Keratinocyte (primary cell): ENCODE measurements at regions not wholly inside any gene's neighbourhood (a gene's known extent, or its start where the extent isn't known, plus 50 kb on each side); places are given as distances from the start of the nearest gene placed in this dataset.

Source experiments
- DNase-seq: peaks from one replicate; pipeline ENCODE4 v3.0.0-alpha.2; 2011; ENCODE audit warnings: low read depth, missing footprints, low spot score
- FAIRE-seq: peaks from 2 replicates; lab custom pipeline; 2011; peaks lifted over from hg19 to GRCh38; lab: Jason Lieb, UNC
- H2AFZ ChIP-seq: 2 replicates; pipeline ENCODE4 v1.6.0; 2012; ENCODE audit warnings: low read length, control low read depth, inconsistent platforms; ENCODE audit not compliant: control insufficient read depth
- H3K27ac ChIP-seq: 2 replicates; pipeline ENCODE4 v1.5.1; 2011; ENCODE audit warnings: low read length; ENCODE audit not compliant: control insufficient read depth, insufficient read depth
- H3K27me3 ChIP-seq: 3 replicates; pipeline ENCODE4 v1.6.0; 2011; ENCODE audit warnings: low read length; ENCODE audit not compliant: control insufficient read depth, insufficient read depth; ENCODE audit errors: extremely low read depth
- H3K36me3 ChIP-seq, 2 experiments: 2 replicates in 1 of 2; 3 replicates in 1 of 2; pipeline ENCODE4 v1.5.1; 2011; ENCODE audit warnings: low read length in 2 of 2, mild to moderate bottlenecking in 1 of 2; ENCODE audit not compliant: control insufficient read depth in 2 of 2, insufficient read depth in 2 of 2; ENCODE audit errors: extremely low read depth in 1 of 2
- H3K4me1 ChIP-seq: 3 replicates; pipeline ENCODE4 v1.5.1; 2011; ENCODE audit warnings: low read length; ENCODE audit not compliant: control insufficient read depth, insufficient read depth; ENCODE audit errors: extremely low read depth
- H3K4me2 ChIP-seq: 3 replicates; pipeline ENCODE4 v1.6.0; 2011; ENCODE audit warnings: low read depth, low read length; ENCODE audit not compliant: control insufficient read depth, insufficient read depth; ENCODE audit errors: extremely low read depth
- H3K4me3 ChIP-seq, 3 experiments: fragments of 200-600 bp in 1 of 3; sonication (generic) in 1 of 3; 2 replicates in 2 of 3; 3 replicates in 1 of 3; pipeline ENCODE4 v1.5.1; 2011 to 2016; ENCODE audit warnings: low read length in 3 of 3, mild to moderate bottlenecking in 3 of 3, control low read depth in 2 of 3, inconsistent platforms in 1 of 3, low read depth in 1 of 3, mixed read lengths in 1 of 3, mixed run types in 1 of 3, moderate library complexity in 1 of 3; ENCODE audit not compliant: control insufficient read depth in 2 of 3, insufficient read depth in 2 of 3; ENCODE audit errors: extremely low read depth in 1 of 3
- H3K79me2 ChIP-seq: 2 replicates; pipeline ENCODE4 v1.6.0; 2012; ENCODE audit warnings: low read length; ENCODE audit not compliant: control insufficient read depth, insufficient read depth
- H3K9ac ChIP-seq: 3 replicates; pipeline ENCODE4 v1.6.0; 2011; ENCODE audit warnings: low read length; ENCODE audit not compliant: control insufficient read depth, insufficient read depth; ENCODE audit errors: extremely low read depth
- H3K9me1 ChIP-seq: 3 replicates; pipeline ENCODE4 v1.6.0; 2011; ENCODE audit warnings: low read length; ENCODE audit not compliant: control insufficient read depth, insufficient read depth; ENCODE audit errors: extremely low read depth
- H3K9me3 ChIP-seq: 2 replicates; pipeline ENCODE4 v1.5.1; 2012; ENCODE audit warnings: low read depth, low read length; ENCODE audit not compliant: control insufficient read depth
- H4K20me1 ChIP-seq: 3 replicates; pipeline ENCODE4 v1.6.0; 2011; ENCODE audit warnings: low read length; ENCODE audit not compliant: control insufficient read depth, insufficient read depth; ENCODE audit errors: extremely low read depth
- EZH2 ChIP-seq: IDR thresholded peaks from one replicate; pipeline ENCODE4 v1.6.1; 2012; ENCODE audit warnings: inconsistent platforms, mild to moderate bottlenecking, low read length, moderate library complexity
- dilution Hi-C: fragments of 300-500 bp; cut with MboI; formaldehyde crosslinking; loops from one replicate; pipeline ENCODE4 v1.7.0; 2020; ENCODE audit warnings: low sequenced_read_pairs; ENCODE audit not compliant: extremely low pct_ligation_motif_present
- TF ChIP-seq, protein P1 (sequence below), 3 experiments: IDR thresholded peaks in 1 of 3; conservative IDR thresholded peaks in 1 of 3; optimal IDR thresholded peaks in 1 of 3; 2 replicates in 2 of 3; 3 replicates in 1 of 3; pipeline versions ENCODE3 to v1.5.1; 2011; ENCODE audit warnings: low read length in 3 of 3, mild to moderate bottlenecking in 3 of 3, moderate library complexity in 2 of 3, control low read depth in 1 of 3, inconsistent platforms in 1 of 3; ENCODE audit not compliant: insufficient read depth in 2 of 3; ENCODE audit errors: extremely low read depth in 1 of 3

GRCh38 chr6:6746333-6746969, 157.9 kb downstream of the LY86 start:
- DNase-seq (no peak), FAIRE-seq (no peak)
- peaks cover 12% of the 10 kb centered on the region for H3K4me1 ChIP-seq
- H3K27ac ChIP-seq, result no peak overlapping the region
- no peak overlapping the region for H3K4me2 ChIP-seq
- no peaks in the 10 kb centered on the region for H3K9me1 ChIP-seq
- H4K20me1 ChIP-seq, result no peaks in the 10 kb centered on the region
- H3K27me3 ChIP-seq, result no peaks in the 10 kb centered on the region
- H3K9ac ChIP-seq, result no peak overlapping the region
- no peaks in the 10 kb centered on the region for H3K79me2 ChIP-seq
- H2AFZ ChIP-seq, result no peak overlapping the region
- TF ChIP-seq, protein P1, sequence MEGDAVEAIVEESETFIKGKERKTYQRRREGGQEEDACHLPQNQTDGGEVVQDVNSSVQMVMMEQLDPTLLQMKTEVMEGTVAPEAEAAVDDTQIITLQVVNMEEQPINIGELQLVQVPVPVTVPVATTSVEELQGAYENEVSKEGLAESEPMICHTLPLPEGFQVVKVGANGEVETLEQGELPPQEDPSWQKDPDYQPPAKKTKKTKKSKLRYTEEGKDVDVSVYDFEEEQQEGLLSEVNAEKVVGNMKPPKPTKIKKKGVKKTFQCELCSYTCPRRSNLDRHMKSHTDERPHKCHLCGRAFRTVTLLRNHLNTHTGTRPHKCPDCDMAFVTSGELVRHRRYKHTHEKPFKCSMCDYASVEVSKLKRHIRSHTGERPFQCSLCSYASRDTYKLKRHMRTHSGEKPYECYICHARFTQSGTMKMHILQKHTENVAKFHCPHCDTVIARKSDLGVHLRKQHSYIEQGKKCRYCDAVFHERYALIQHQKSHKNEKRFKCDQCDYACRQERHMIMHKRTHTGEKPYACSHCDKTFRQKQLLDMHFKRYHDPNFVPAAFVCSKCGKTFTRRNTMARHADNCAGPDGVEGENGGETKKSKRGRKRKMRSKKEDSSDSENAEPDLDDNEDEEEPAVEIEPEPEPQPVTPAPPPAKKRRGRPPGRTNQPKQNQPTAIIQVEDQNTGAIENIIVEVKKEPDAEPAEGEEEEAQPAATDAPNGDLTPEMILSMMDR (optimal IDR thresholded peaks at IDR 0.05 in 1 of 3, IDR thresholded peaks at IDR 0.05 in 1 of 3, conservative IDR thresholded peaks at IDR 0.05 in 1 of 3; ENCODE audit: extremely low read depth in 1 of 3, insufficient read depth in 2 of 3, low read length in 3 of 3), result no peak
- no peak for TF ChIP-seq EZH2
- no peaks in the 10 kb centered on the region for H3K36me3 ChIP-seq
- dilution Hi-C loops, result no loop called here
- no peak overlapping the region for H3K4me3 ChIP-seq
- no peaks in the 10 kb centered on the region for H3K9me3 ChIP-seq

DNA sequence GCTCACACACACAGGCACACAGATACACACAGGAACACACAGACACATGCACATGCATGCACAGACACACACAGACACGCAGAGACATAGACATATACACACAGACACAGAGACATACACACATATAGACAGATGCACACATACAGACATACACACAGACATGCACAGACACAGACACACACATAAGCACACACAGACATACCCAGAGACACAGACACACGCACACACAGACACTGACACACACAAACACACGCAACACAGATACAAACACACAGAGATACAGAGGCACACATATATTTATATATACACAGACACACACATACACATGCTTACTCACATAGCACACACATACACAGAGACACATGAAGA, 158.4 kb downstream of the LY86 start:
- no peaks in the 10 kb centered on the region for H3K9me3 ChIP-seq
- no peak overlapping the region for H3K4me3 ChIP-seq
- DNase-seq, result no peak
- no peak overlapping the region for H3K27ac ChIP-seq
- no peak overlapping the region for H2AFZ ChIP-seq
- no peak overlapping the region for H3K9ac ChIP-seq
- H4K20me1 ChIP-seq, result no peaks in the 10 kb centered on the region
- no peaks in the 10 kb centered on the region for H3K79me2 ChIP-seq
- dilution Hi-C loops, result no loop called here
- no peak for TF ChIP-seq EZH2
- FAIRE-seq, result no peak
- H3K4me1 ChIP-seq, result peaks cover 12% of the 10 kb centered on the region
- no peak overlapping the region for H3K4me2 ChIP-seq
- no peaks in the 10 kb centered on the region for H3K27me3 ChIP-seq
- H3K36me3 ChIP-seq, result no peaks in the 10 kb centered on the region
- H3K9me1 ChIP-seq, result no peaks in the 10 kb centered on the region

DNA sequence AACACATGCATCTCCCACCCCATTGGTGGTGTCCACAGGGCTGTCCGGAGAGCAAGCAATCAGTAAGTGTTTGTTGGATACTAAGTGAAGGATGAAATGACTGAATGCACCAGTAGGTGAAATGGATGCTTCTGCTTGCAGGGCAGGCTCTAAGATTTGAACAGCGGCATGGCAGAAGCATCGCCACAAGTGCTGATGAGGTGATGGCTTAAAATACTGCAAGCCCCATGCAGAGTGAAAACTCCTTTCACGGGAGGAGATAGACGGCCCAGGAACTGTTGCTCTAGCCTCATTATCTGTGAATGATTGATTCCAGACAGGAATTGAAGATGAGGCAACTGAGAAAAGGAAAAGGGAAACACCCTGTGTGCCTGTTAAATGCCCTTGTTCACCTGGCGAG, 158.9 kb downstream of the LY86 start:
- no peak overlapping the region for H2AFZ ChIP-seq
- no peak overlapping the region for H3K4me3 ChIP-seq
- TF ChIP-seq EZH2, result no peak
- TF ChIP-seq, protein P1 (optimal IDR thresholded peaks at IDR 0.05 in 1 of 3, IDR thresholded peaks at IDR 0.05 in 1 of 3, conservative IDR thresholded peaks at IDR 0.05 in 1 of 3; ENCODE audit: extremely low read depth in 1 of 3, insufficient read depth in 2 of 3, low read length in 3 of 3), result no peak
- no peak for FAIRE-seq
- no peak overlapping the region for H3K27ac ChIP-seq
- H3K36me3 ChIP-seq, result no peaks in the 10 kb centered on the region
- no peaks in the 10 kb centered on the region for H3K9me1 ChIP-seq
- no peak for DNase-seq
- no peak overlapping the region for H3K9ac ChIP-seq
- peaks cover 12% of the 10 kb centered on the region for H3K4me1 ChIP-seq
- no peak overlapping the region for H3K4me2 ChIP-seq
- dilution Hi-C loops, result no loop called here
- H3K27me3 ChIP-seq, result no peaks in the 10 kb centered on the region
- H4K20me1 ChIP-seq, result no peaks in the 10 kb centered on the region
- no peaks in the 10 kb centered on the region for H3K9me3 ChIP-seq
- H3K79me2 ChIP-seq, result no peaks in the 10 kb centered on the region
